DLD1 (cell line): ENCODE measurements at regions not wholly inside any gene's neighbourhood (a gene's known extent, or its start where the extent isn't known, plus 50 kb on each side); places are given as distances from the start of the nearest gene placed in this dataset.

Experiments used
- in situ Hi-C: cut with HindIII; loops from 2 replicates; pipeline ENCODE4 v1.10.0; 2017; ENCODE audit warnings: low sequenced_read_pairs

DNA sequence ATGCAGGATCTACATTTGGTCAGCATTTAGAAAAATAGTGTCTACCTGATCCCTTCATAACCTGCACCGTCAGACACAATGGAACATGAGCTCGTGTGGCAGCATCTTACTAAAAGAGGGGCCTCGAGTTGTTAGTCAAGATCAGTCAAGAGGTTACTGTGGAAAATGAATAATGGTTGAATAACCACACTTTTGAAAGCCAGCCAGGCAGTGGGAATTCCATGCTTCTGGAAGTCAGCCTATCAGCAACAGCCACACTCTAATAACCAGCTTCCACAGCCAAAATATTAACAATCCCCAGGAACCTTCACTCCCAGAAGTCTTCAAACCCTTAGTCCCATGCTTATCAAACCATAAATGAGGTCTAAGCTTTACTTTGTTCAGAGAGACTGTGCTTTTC is 234.3 kb downstream of the HS3ST1 start:
- in situ Hi-C loops, result no loop called here

DNA sequence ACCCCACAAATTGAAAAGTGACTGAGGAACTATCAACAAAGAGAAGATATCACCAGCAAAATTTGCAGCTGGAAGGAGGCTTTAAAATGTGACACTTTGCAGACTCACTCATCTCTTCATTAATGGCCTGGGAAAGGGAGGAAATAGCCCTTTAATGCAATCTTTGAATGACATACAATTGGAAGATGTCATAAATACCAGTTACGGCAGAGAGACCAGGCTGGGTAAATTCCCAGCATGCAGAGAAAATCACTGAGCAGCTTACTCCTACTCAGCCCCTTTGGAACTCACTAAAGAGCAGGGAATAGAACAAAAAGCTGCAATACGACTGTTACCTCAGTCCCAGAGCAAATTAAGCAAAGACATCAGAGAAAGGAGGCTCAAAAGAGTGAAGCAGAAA is 238.9 kb downstream of the HS3ST1 start:
- in situ Hi-C loops, result no loop called here

DNA sequence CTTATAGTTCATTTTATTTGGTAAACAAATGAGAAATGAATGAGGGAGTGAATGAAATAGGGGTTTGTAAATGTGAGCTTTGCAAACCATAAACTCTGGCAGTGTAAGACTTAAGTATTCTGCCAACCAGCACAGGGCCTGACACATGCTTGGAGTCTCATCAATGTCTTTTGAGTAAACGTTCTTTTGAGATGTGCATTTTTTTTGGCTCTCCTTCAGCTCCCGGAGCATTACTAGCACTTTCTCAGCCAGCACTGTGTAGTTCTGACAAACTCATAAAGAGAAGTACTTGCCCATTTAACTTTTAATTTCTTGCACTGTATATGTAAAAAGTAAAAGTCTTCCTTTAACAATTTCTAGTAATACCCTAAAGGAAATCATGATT is 245.3 kb downstream of the HS3ST1 start:
- in situ Hi-C loops, result no loop called here

DNA sequence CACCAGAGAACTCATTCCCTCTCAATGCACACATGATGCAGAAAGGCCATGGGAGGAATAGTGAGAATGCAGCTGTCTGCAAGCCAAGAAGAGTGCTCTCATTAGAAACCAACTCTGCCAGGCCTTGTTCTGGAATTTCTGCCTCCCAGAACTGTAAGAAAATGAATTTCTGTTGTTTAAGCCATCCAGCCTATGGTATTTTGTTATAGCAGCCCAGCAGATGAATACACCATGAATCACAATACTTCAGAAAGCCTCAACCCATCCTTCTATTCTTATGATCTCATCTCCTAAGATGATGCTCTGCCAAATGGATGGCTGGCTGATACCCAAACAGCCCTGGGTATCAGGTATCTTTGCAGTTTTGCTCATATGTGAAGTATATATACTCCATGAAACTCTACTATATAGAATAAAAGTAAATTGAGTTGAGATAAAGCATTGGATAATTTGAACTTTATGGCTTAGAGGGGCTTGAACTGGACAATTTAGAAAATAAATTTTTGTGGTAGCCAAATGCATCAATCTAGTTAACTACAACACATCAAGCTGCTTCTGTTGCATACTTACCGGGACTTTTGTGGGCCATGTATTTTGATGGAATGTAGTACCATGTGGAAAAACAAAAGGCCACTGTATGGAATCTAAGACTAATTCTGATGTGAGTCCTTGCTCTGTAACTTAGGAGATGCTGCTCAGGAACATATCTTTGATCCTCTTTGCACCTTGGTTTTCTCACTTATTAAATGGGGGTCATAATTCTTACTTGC is 245.9 kb downstream of the HS3ST1 start:
- in situ Hi-C loops, result no loop called here

DNA sequence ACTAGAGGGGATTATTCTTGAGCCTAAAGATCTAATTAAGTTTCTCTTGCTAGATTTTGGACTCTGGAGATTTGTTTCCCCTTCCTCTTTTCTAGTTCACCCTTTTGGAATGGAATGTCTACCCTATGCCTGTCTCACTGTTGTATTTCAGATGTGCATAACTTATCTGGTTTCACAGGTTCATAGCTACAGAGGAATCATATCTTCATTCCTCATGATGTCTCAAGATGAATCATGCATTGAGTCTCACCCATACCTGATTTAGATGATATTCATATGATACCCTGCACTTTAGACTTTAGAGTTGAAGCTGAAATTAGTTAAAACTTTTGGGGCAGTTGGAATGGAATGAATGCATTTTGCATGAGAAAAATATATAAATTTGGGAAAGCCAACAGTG is 246.7 kb downstream of the HS3ST1 start:
- in situ Hi-C loops, result no loop called here

DNA sequence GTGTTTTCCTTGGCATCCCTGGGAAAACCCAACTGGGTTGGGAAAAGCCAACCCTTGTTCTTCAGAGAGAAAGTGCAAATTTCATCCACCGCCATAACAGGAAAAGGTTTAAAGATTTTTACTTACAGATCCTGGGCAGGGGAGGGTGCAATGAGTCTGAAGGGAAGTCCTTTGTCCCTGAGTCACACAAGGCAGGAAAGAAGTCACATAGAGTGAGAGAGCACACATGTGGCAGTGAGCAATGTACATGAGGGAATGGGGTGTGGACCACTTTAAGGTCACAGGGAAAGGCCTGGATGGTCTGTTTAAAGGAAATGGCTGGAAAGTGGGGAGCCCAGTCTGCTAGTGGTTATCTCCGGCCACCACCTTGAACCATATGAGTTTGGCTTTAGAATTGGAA is 248.9 kb downstream of the HS3ST1 start:
- in situ Hi-C loops, result no loop called here

DNA sequence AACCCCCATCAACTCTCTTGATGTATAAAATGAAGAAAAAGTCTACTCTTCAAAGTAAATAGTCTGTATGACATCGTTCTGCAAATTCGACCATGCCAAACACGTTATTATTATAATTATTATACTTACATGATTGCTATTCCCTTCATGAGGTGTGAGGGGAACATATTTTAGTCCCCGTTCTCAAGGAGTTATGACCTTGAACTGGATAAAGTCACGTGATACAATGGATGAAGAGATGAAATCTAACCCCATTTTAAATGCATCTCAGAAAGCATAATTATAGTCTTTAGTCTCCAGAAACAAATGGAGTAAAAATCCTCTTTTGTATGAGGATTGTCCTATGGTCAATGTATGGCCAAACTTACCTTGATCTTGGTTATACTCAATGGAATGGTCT is 250.3 kb downstream of the HS3ST1 start:
- in situ Hi-C loops, result no loop called here

DNA sequence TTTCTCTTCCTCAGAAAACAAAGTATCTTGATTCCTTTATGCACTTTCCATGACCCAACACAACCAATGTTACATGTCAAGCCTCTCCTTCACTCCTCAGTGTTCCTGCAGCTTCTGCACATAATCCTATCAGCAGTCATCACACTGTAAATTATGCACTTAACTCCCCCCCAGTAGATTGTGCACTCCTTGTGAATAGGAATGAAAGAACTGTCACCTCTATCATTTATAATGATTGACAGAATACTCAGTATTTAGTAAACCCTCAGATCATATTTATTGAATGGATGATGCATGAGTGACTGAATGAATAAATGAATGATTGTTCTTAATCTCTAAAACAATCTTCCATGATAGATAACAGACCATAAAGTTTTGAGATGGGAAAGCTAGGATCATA is 253.3 kb downstream of the HS3ST1 start:
- in situ Hi-C loops, result no loop called here

DNA sequence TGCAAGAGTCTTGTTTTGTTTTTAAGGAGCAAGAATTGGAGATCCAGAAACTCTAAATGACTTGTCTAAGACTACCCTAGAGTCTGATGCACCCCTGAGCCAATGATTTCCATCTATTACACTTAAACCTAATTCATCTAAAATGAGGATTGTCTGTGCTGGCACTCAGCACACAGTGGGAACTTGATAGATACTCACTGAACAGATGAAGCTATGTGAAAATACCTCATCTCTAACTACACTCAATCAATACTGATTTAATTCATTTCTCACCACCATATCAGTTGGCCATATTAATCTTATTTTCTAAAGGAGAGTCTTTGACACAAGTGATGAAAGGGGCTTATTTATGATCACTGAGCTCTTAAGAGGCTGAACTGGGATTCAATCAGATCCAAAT is 262.1 kb downstream of the HS3ST1 start:
- in situ Hi-C loops, result no loop called here

DNA sequence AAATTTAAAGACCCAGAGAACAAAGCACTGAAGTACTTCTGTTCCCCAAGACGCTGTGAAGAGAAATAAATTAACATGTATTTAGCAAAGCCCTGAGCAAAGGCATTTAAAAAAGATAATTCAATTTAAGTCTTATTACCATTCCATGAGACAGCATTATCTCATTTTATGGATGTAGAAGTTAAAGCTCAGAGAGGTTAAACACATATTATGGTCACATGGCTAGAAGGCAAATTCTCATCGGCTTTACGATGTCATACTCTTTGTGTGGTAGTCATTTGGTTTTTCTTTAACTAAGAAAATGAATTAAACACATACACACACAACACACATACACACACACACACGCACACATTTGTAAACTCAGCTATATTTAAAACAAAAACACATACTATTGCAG is 262.7 kb downstream of the HS3ST1 start:
- in situ Hi-C loops, result no loop called here

DNA sequence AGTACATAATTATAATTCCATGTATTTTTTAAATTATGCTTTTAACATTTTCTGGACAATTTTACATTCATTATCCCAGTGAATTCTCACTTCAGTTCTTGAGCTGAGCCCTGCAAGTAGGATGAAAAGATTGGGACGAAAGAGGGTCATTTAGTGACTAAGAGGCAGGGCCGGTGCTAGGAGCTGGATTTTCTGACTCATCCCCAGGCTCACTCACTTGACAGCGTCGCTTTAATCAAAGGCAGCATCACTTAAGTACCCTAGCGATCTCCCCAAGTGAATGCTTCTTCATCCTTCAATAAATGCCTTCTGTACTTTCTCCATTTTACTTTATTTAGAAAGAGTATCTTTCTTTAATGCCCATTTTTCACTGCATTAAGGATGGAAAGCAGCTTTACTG is 263.6 kb downstream of the HS3ST1 start:
- in situ Hi-C loops, result no loop called here

DNA sequence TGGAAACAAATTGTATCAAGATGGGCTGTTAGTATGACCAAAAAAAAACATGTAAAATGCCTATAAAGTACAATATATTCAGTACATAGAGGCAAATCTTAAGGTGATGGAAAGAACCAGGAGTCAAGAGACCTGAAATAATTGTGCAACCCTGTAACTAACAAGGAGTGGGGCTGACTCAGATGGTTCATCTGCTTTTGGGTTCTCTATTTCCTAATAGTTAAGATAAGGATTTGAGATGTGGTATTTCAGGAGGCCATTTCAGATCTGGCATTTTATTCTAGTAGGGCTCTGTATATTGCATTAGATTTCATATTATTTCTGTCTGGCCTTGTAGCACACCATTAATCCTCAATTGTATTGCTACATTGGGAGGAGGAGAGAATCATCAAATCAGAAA is 268.4 kb downstream of the HS3ST1 start:
- in situ Hi-C loops, result no loop called here

DNA sequence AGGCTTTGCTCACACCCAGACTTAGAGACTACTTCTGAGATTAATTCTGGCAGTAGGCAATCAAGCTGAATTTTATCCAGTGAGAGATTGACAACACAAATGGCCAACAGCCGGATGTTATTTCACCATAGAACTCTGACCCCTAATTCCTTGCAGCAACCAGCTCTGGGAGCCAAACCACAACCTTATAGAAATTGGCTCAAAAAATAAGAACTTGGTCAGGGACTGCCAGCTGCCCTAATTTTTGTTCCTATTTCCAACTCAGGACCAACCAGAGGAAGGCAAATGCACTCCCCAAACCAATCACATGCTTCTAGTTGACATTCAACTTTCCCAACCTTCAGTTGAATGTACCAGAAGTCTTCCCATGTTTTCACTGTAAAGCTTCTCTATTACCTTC is 269.7 kb downstream of the HS3ST1 start:
- in situ Hi-C loops, result no loop called here

DNA sequence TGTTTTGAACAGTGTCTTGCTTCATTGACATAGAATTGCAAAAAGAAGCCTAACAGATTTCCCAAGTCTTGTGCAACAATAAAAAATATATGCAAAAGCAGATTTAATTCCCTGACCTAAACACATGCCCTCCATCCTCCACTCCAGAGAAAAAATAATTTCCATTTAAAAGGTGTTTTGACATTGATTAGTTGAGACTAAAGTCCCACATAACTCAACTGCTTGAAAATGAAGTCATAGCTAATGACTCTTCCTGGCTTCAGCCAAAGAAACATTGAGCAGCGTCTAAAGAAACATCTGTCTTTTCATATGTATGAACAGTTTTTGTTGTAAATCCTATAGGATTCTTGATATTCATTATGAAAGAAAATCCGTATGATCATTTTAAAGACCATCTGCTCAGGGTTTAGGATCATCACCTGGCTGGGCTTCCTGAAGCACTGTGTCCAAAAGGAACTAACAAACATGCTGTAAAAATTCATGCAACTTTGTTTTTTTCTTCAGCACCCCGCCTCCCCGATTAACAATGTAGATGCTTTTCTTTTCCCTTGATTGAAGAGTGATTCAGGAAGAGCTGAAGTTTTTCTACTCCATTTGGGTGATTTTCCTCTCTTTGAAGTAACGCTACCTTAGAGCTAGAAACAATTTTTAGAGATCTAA is 273.4 kb downstream of the HS3ST1 start:
- in situ Hi-C loops, result no loop called here

DNA sequence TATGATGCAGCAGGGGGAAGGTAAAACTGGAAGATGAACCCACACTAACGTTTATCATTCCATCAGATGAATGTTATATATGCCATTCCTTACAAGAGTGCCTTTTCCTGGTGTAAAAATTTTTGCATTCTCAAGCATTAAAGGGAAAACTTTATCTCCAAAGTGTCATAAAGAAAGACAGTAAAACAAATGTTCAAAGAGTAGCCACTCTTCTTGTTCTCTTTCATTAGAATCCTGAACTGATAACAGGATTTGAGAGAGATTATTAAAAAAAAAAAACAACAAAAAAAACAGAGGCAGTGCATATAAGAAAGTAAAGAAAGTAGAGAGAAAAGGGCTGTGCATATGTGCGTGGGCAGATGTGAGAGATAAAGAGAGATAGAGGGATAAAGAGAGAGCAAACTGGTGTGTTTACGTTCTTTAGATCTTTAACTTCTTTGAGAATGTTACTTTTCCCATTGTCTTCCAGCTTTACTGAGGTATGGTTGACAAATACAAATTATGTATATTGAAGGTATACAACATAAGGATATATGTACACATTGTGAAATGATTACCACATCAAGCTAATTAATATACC is 275.4 kb downstream of the HS3ST1 start:
- in situ Hi-C loops, result no loop called here

DNA sequence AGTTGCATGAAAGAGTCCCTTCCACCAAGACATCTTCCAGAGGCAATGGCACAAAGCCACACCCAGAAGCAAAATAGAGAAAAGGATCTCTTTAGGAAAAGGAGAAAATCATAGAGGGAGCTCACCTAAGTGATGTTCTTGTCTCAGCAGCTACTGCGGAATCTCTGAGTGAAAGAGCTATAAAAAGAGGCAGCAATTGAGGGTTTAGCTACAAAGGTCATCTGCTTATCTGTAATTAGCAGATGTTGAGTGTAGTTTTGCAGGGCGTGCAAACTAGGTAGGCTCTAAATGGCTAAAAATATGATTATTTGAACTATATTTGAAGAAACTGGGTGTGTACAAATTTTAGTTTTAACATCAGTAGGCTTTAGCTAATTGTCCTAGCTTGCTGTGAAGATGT is 276.0 kb downstream of the HS3ST1 start:
- in situ Hi-C loops, result no loop called here

DNA sequence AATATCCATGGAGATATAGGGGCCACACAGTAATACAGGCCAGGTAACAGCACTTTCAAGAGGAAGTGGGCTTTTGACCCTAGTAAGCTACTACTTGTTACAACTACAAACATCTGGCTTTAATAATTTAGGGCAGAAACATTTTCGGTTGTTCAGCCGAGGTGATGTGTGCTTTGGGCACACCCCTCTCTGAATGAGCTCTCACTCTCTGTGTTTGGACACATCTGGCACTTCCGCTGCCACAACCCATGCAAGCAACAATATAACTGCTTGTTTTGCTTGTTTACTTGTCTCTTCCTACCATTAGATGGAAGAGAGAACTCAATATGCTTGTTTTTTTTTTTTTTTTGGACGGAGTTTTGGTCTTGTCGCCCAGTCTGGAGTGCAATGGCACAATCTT is 277.2 kb downstream of the HS3ST1 start:
- in situ Hi-C loops, result no loop called here

DNA sequence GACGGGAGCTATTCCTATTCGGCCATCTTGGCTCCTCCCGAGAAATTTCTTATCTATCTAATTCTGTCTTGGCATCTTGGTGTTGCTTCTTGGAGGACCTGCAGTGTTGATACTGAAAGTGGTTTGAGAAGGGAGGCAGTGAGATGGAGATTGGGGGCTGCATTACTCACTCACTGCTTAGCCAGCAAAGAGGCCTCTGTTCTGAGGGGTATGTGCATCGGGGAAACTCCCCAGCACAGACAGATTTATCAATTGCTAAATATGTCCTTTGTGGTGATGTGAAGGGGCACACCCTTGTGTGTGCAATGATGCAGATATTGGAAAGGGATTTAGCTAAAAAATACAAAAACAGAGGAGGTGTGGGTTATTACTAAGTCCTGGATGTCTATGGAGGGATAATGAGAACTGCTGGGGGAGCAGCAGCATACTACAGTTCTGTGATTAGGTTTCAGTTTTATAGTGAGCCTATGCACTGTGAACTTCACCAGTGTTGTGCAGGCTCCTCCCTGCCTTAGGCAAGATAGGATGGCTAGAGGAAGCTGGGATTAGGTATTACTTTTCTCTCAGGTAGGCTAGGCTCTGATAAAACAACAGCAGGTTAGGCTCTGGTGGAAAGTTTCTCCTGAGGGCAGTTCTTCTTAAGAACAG is 279.0 kb downstream of the HS3ST1 start:
- in situ Hi-C loops, result no loop called here

DNA sequence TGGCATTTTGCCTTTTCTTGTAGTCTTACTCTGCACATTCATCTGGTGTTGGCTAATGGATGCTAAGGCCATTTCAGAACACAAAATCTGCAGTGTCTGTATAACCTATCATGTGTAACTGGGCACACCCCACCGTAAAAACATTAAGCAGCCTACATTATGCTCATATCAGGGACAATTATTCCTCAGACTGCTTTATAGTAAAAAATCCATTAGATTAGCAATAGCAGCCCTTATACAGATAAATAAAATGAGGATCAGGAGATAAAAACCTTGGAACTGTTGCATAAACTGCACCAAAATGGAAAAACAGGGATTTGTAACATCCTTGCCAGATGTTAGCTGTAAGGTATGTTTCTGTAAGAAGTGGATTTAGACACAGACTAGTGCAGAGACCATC is 288.8 kb downstream of the HS3ST1 start:
- in situ Hi-C loops, result no loop called here

DNA sequence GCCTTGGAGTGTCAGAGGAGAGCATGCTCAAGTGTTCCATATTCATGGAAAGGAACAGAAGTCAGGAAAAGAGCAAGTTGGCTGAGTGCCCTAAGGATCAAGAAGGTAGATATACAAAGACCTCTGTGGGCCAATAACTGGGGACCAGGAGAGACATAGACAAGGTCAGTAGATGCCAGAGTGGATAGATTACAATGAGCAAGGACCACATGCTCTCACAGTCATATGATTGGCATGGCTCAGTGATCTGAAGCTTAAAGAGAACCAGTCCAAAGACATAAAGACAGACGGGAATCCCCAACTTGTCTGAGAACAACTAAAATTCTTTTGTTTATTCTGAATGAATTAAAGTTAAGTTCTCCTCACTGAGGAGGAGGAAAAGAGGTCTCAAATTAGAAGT is 289.7 kb downstream of the HS3ST1 start:
- in situ Hi-C loops, result no loop called here

DNA sequence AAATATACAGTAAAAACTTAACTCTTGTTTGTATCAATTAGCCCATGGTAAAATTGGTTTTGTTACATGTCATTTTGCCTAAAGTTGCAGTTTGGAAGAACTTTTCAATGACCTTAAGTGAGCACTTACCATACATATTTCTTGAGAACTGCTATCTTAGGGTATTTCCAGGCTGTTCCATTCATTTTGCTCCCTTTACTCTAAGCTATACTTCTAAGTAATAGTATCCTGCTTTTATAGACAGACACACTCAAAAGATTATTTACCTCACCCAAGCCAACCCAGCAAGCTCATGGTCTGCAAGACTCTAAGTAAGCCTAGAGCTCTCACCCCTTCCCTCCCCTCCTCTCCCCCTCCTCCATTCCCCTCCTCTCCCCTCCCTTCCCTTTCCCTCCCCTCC is 294.0 kb downstream of the HS3ST1 start:
- in situ Hi-C loops, result no loop called here

DNA sequence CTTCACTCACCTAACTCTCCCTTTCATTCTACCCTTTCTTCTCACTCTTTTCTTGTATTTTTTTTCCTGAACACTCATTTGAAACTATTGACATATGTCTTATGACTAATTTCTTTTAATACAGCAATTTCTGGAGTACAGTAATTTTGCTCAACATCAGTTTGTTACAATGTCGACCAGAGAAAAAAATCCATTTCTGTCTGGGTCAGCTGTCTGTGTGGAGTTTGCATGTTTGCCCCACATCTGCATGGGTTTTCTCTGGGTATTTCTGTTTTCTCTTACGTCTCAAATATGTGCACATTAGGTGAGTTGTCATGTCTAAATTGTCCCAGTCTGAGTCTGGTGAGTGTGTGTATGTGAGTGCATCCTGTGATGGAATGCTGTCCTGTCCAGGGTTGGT is 294.8 kb downstream of the HS3ST1 start:
- in situ Hi-C loops, result no loop called here
